ENCODE measurements at regions not wholly inside any gene's neighbourhood (a gene's known extent, or its start where the extent isn't known, plus 50 kb on each side); places are given as distances from the start of the nearest gene placed in this dataset.

- Histone ChIP-seq H3K79me2 (ENCODE audit: insufficient read depth, low read length) (no peaks in the 10 kb centered on the region), H3K4me3 (ENCODE audit: low read length, poor library complexity, severe bottlenecking) (no peak overlapping the region), H3K9ac (ENCODE audit: low read depth, low read length, poor library complexity, severe bottlenecking) (no peak overlapping the region), H3F3A (ENCODE audit: low read depth) (no peaks in the 10 kb centered on the region), H3K9me3 (ENCODE audit: insufficient read depth, low read depth, low read length) (no peaks in the 10 kb centered on the region), H4K20me1 (ENCODE audit: insufficient read depth, low read length, poor library complexity, severe bottlenecking) (no peaks in the 10 kb centered on the region), H3K9me2 (replicated peaks; ENCODE audit: low read depth, low read length) (no peaks in the 10 kb centered on the region), H2AFZ (ENCODE audit: low read length) (no peak overlapping the region), H3K27me3 (ENCODE audit: insufficient read depth, low read length, poor library complexity, severe bottlenecking) (no peaks in the 10 kb centered on the region), H3K4me1 (ENCODE audit: insufficient read depth, low read length, poor library complexity, severe bottlenecking) (no peaks in the 10 kb centered on the region), H3K36me3 (ENCODE audit: insufficient read depth, low read length) (no peaks in the 10 kb centered on the region), H3K4me2 (ENCODE audit: low read depth, low read length, poor library complexity, severe bottlenecking) (no peak overlapping the region)
- TF ChIP-seq, protein P1, sequence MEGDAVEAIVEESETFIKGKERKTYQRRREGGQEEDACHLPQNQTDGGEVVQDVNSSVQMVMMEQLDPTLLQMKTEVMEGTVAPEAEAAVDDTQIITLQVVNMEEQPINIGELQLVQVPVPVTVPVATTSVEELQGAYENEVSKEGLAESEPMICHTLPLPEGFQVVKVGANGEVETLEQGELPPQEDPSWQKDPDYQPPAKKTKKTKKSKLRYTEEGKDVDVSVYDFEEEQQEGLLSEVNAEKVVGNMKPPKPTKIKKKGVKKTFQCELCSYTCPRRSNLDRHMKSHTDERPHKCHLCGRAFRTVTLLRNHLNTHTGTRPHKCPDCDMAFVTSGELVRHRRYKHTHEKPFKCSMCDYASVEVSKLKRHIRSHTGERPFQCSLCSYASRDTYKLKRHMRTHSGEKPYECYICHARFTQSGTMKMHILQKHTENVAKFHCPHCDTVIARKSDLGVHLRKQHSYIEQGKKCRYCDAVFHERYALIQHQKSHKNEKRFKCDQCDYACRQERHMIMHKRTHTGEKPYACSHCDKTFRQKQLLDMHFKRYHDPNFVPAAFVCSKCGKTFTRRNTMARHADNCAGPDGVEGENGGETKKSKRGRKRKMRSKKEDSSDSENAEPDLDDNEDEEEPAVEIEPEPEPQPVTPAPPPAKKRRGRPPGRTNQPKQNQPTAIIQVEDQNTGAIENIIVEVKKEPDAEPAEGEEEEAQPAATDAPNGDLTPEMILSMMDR (conservative IDR thresholded peaks at IDR 0.05; ENCODE audit: low read length): no peak
- TF ChIP-seq EZH2phosphoT487 (IDR thresholded peaks at IDR 0.05; ENCODE audit: borderline replicate concordance): no peak
Observed at GRCh38 chrX:127457161-127457560, 595.0 kb downstream of the ACTRT1 start.

- H4K20me1 ChIP-seq (ENCODE audit: insufficient read depth, low read length, poor library complexity, severe bottlenecking): no peaks in the 10 kb centered on the region
- no peak overlapping the region for H2AFZ ChIP-seq (ENCODE audit: low read length)
- no peaks in the 10 kb centered on the region for H3K79me2 ChIP-seq (ENCODE audit: insufficient read depth, low read length)
- TF ChIP-seq, protein P1 (conservative IDR thresholded peaks at IDR 0.05; ENCODE audit: low read length): no peak
- TF ChIP-seq EZH2phosphoT487 (IDR thresholded peaks at IDR 0.05; ENCODE audit: borderline replicate concordance): no peak
- H3K4me3 ChIP-seq (ENCODE audit: low read length, poor library complexity, severe bottlenecking): no peak overlapping the region
- H3K9ac ChIP-seq (ENCODE audit: low read depth, low read length, poor library complexity, severe bottlenecking): no peak overlapping the region
- no peaks in the 10 kb centered on the region for H3K27me3 ChIP-seq (ENCODE audit: insufficient read depth, low read length, poor library complexity, severe bottlenecking)
- no peaks in the 10 kb centered on the region for H3K9me2 ChIP-seq (replicated peaks; ENCODE audit: low read depth, low read length)
- H3K4me2 ChIP-seq (ENCODE audit: low read depth, low read length, poor library complexity, severe bottlenecking): no peak overlapping the region
- H3K9me3 ChIP-seq (ENCODE audit: insufficient read depth, low read depth, low read length): no peaks in the 10 kb centered on the region
- no peaks in the 10 kb centered on the region for H3K36me3 ChIP-seq (ENCODE audit: insufficient read depth, low read length)
- H3K4me1 ChIP-seq (ENCODE audit: insufficient read depth, low read length, poor library complexity, severe bottlenecking): no peaks in the 10 kb centered on the region
- H3F3A ChIP-seq (ENCODE audit: low read depth): no peaks in the 10 kb centered on the region
Observed at GRCh38 chrX:127439676-127440075, 612.5 kb downstream of the ACTRT1 start.

GRCh38 chrX:127405946-127406345, 586.4 kb downstream of the PRR32 start:
- no peaks in the 10 kb centered on the region for H3K27me3 ChIP-seq (ENCODE audit: insufficient read depth, low read length, poor library complexity, severe bottlenecking)
- no peaks in the 10 kb centered on the region for H3K9me3 ChIP-seq (ENCODE audit: insufficient read depth, low read depth, low read length)
- no peaks in the 10 kb centered on the region for H3F3A ChIP-seq (ENCODE audit: low read depth)
- H4K20me1 ChIP-seq (ENCODE audit: insufficient read depth, low read length, poor library complexity, severe bottlenecking): no peaks in the 10 kb centered on the region
- no peak overlapping the region for H3K4me3 ChIP-seq (ENCODE audit: low read length, poor library complexity, severe bottlenecking)
- no peak overlapping the region for H3K9ac ChIP-seq (ENCODE audit: low read depth, low read length, poor library complexity, severe bottlenecking)
- no peak overlapping the region for H2AFZ ChIP-seq (ENCODE audit: low read length)
- no peak for TF ChIP-seq EZH2phosphoT487 (IDR thresholded peaks at IDR 0.05; ENCODE audit: borderline replicate concordance)
- TF ChIP-seq, protein P1 (conservative IDR thresholded peaks at IDR 0.05; ENCODE audit: low read length): no peak
- H3K4me2 ChIP-seq (ENCODE audit: low read depth, low read length, poor library complexity, severe bottlenecking): no peak overlapping the region
- H3K9me2 ChIP-seq (replicated peaks; ENCODE audit: low read depth, low read length): no peaks in the 10 kb centered on the region
- no peaks in the 10 kb centered on the region for H3K36me3 ChIP-seq (ENCODE audit: insufficient read depth, low read length)
- H3K79me2 ChIP-seq (ENCODE audit: insufficient read depth, low read length): no peaks in the 10 kb centered on the region
- no peaks in the 10 kb centered on the region for H3K4me1 ChIP-seq (ENCODE audit: insufficient read depth, low read length, poor library complexity, severe bottlenecking)
